ENCODE measurements at regions not wholly inside any gene's neighbourhood (a gene's known extent, or its start where the extent isn't known, plus 50 kb on each side); places are given as distances from the start of the nearest gene placed in this dataset.
"Not testable (repeated sequence)": the region's sequence is repeated elsewhere in the genome, so short reads cannot be mapped to it uniquely, and the experiment has no call there.

- intact Hi-C loops (cut with DNase I) = no loop called here
- H3K9me3 ChIP-seq = no peaks in the 10 kb centered on the region
Observed at GRCh38 chr3:110344487-110344886, 727.1 kb upstream of the NECTIN3 start.

GRCh38 chr3:110344897-110345767, 726.5 kb upstream of the NECTIN3 start:
- no peak for DNase-seq (ENCODE audit: low spot score in 2 of 2)

More at GRCh38 chr3:110344487-110344886, 727.1 kb upstream of the NECTIN3 start:
- no peak for DNase-seq (ENCODE audit: low spot score in 2 of 2)
- Histone ChIP-seq H3K4me3 (no peak overlapping the region), H3K27me3 (no peaks in the 10 kb centered on the region), H3K27ac (peak overlapping the region in 1 of 2 donors; percentile 17), H3K4me1 (no peaks in the 10 kb centered on the region), H3K36me3 (no peaks in the 10 kb centered on the region)
- no peak for TF ChIP-seq CTCF (IDR thresholded peaks at IDR 0.05)

GRCh38 chr3:110349295-110349694, 722.3 kb upstream of the NECTIN3 start:
- H3K27ac ChIP-seq = no peak overlapping the region
- H3K4me3 ChIP-seq = no peak overlapping the region
- H3K36me3 ChIP-seq = no peaks in the 10 kb centered on the region
- peaks cover 2 to 8% of the 10 kb centered on the region in 2 donors for H3K4me1 ChIP-seq
- no peaks in the 10 kb centered on the region for H3K27me3 ChIP-seq
- no peak for TF ChIP-seq CTCF (IDR thresholded peaks at IDR 0.05)
- no peaks in the 10 kb centered on the region for H3K9me3 ChIP-seq
- intact Hi-C loops (cut with DNase I) = no loop called here
- DNase-seq (ENCODE audit: low spot score in 2 of 2) = no peak

More at GRCh38 chr3:110344897-110345767, 726.5 kb upstream of the NECTIN3 start:
- no peak overlapping the region for H3K4me3 ChIP-seq
- no peak overlapping the region for H3K27ac ChIP-seq
- no peaks in the 10 kb centered on the region for H3K36me3 ChIP-seq
- no peaks in the 10 kb centered on the region for H3K27me3 ChIP-seq
- H3K4me1 ChIP-seq = no peaks in the 10 kb centered on the region
- H3K9me3 ChIP-seq = no peaks in the 10 kb centered on the region
- intact Hi-C loops (cut with DNase I) = no loop called here
- no peak for TF ChIP-seq CTCF (IDR thresholded peaks at IDR 0.05)

GRCh38 chr3:110352841-110353604, 718.6 kb upstream of the NECTIN3 start:
- no peak for DNase-seq (ENCODE audit: low spot score in 2 of 2)
- Histone ChIP-seq H3K27me3 (no peaks in the 10 kb centered on the region), H3K36me3 (no peaks in the 10 kb centered on the region), H3K4me3 (no peak overlapping the region), H3K27ac (peak overlapping the region; percentile 20 to 62), H3K9me3 (no peaks in the 10 kb centered on the region), H3K4me1 (peaks cover 2 to 8% of the 10 kb centered on the region in 2 donors)
- TF ChIP-seq CTCF (IDR thresholded peaks at IDR 0.05) = no peak
- intact Hi-C loops (cut with DNase I) = loop anchor here (5.0 kb wide), 2 partner anchors 69 to 719 kb away; partner anchors contain the start of gene NECTIN3

- no peaks in the 10 kb centered on the region for H3K9me3 ChIP-seq
- TF ChIP-seq CTCF (IDR thresholded peaks at IDR 0.05) = no peak
- intact Hi-C loops (cut with DNase I) = no loop called here
- H3K36me3 ChIP-seq = no peaks in the 10 kb centered on the region
- H3K4me1 ChIP-seq = no peaks in the 10 kb centered on the region
- no peaks in the 10 kb centered on the region for H3K27me3 ChIP-seq
- DNase-seq (ENCODE audit: low spot score in 2 of 2) = no peak
- no peak overlapping the region for H3K4me3 ChIP-seq
- H3K27ac ChIP-seq = no peak overlapping the region
Observed at GRCh38 chr3:110362751-110363150, 708.9 kb upstream of the NECTIN3 start.

- H3K4me3 ChIP-seq; H3K27me3 ChIP-seq; H3K36me3 ChIP-seq; H3K9me3 ChIP-seq; H3K27ac ChIP-seq; H3K4me1 ChIP-seq; DNase-seq (ENCODE audit: low spot score in 2 of 2); intact Hi-C loops (cut with DNase I): not testable (repeated sequence)
Observed at GRCh38 chr3:110367289-110367688, 704.3 kb upstream of the NECTIN3 start.
